ENCODE measurements at regions not wholly inside any gene's neighbourhood (a gene's known extent, or its start where the extent isn't known, plus 50 kb on each side); places are given as distances from the start of the nearest gene placed in this dataset.

- TF ChIP-seq TAF1 (IDR thresholded peaks at IDR 0.05; ENCODE audit: borderline replicate concordance, insufficient read depth, low read length) (no peak), POLR2AphosphoS5 (IDR thresholded peaks at IDR 0.05; ENCODE audit: low read depth, low read length) (no peak), FOXP2 (optimal IDR thresholded peaks at IDR 0.05; ENCODE audit: borderline replicate concordance, extremely low read depth, extremely low read length, insufficient read depth) (no peak), SIN3A (IDR thresholded peaks at IDR 0.05; ENCODE audit: borderline replicate concordance, insufficient read depth, low read length) (no peak)
- TF ChIP-seq, protein P1, sequence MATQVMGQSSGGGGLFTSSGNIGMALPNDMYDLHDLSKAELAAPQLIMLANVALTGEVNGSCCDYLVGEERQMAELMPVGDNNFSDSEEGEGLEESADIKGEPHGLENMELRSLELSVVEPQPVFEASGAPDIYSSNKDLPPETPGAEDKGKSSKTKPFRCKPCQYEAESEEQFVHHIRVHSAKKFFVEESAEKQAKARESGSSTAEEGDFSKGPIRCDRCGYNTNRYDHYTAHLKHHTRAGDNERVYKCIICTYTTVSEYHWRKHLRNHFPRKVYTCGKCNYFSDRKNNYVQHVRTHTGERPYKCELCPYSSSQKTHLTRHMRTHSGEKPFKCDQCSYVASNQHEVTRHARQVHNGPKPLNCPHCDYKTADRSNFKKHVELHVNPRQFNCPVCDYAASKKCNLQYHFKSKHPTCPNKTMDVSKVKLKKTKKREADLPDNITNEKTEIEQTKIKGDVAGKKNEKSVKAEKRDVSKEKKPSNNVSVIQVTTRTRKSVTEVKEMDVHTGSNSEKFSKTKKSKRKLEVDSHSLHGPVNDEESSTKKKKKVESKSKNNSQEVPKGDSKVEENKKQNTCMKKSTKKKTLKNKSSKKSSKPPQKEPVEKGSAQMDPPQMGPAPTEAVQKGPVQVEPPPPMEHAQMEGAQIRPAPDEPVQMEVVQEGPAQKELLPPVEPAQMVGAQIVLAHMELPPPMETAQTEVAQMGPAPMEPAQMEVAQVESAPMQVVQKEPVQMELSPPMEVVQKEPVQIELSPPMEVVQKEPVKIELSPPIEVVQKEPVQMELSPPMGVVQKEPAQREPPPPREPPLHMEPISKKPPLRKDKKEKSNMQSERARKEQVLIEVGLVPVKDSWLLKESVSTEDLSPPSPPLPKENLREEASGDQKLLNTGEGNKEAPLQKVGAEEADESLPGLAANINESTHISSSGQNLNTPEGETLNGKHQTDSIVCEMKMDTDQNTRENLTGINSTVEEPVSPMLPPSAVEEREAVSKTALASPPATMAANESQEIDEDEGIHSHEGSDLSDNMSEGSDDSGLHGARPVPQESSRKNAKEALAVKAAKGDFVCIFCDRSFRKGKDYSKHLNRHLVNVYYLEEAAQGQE (IDR thresholded peaks at IDR 0.05; ENCODE audit: insufficient read depth in 1 of 2, low read depth in 2 of 2, low read length in 2 of 2): no peak
Observed at GRCh38 chr13:100890645-100891044, 216.1 kb upstream of the TMTC4 start.

DNA sequence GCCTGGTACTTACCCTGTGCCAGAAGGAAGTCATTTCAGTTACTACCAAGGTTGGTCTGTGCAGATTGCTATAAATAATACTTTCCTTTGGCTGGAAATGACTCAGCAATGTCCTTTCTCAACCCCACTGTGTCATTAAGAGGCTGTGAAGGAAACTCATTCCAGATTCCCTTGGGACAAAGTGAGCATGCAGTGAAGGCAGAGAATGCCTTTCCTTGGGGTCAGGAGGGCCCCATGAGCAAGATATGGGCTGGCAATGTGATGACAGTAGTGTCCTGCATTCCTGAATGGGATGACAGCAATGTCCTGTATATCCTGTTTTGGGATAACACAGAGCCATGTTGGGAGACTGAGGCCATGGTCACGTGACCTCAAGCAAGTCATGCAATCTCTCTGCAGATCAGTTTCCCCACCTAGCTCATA is 213.1 kb upstream of the TMTC4 start:
- no peak for TF ChIP-seq POLR2AphosphoS5 (IDR thresholded peaks at IDR 0.05; ENCODE audit: low read depth, low read length)
- no peak for TF ChIP-seq TAF1 (IDR thresholded peaks at IDR 0.05; ENCODE audit: borderline replicate concordance, insufficient read depth, low read length)
- TF ChIP-seq FOXP2 (optimal IDR thresholded peaks at IDR 0.05; ENCODE audit: borderline replicate concordance, extremely low read depth, extremely low read length, insufficient read depth): no peak
- TF ChIP-seq, protein P1 (IDR thresholded peaks at IDR 0.05; ENCODE audit: insufficient read depth in 1 of 2, low read depth in 2 of 2, low read length in 2 of 2): no peak
- TF ChIP-seq SIN3A (IDR thresholded peaks at IDR 0.05; ENCODE audit: borderline replicate concordance, insufficient read depth, low read length): no peak

DNA sequence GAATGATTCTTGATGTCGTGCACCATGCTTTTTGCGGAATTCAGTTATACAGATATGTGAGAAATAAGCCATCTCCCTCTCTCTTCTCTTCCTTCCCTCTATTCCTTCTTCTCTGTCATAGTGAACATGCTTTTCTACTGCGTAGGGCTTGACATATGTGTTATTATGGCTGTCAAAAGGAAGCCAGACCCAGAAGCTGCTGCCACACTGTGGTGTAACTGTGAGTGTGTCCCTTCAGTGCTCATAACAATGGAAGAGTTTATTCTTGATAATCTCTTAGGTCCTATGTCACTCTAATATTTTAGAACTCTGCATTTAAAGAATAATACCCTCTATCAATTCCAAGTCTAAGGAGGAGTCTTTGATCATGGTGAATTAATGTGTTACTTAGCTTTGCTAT is 208.9 kb upstream of the TMTC4 start:
- TF ChIP-seq FOXP2 (optimal IDR thresholded peaks at IDR 0.05; ENCODE audit: borderline replicate concordance, extremely low read depth, extremely low read length, insufficient read depth) (no peak), TAF1 (IDR thresholded peaks at IDR 0.05; ENCODE audit: borderline replicate concordance, insufficient read depth, low read length) (no peak), SIN3A (IDR thresholded peaks at IDR 0.05; ENCODE audit: borderline replicate concordance, insufficient read depth, low read length) (no peak), POLR2AphosphoS5 (IDR thresholded peaks at IDR 0.05; ENCODE audit: low read depth, low read length) (no peak)
- TF ChIP-seq, protein P1 (IDR thresholded peaks at IDR 0.05; ENCODE audit: insufficient read depth in 1 of 2, low read depth in 2 of 2, low read length in 2 of 2): no peak

- no peak for TF ChIP-seq SIN3A (IDR thresholded peaks at IDR 0.05; ENCODE audit: borderline replicate concordance, insufficient read depth, low read length)
Observed at GRCh38 chr13:100881291-100881864, 206.8 kb upstream of the TMTC4 start.

- TF ChIP-seq POLR2AphosphoS5 (IDR thresholded peaks at IDR 0.05; ENCODE audit: low read depth, low read length): no peak
Observed at GRCh38 chr13:100880166-100880565, 205.6 kb upstream of the TMTC4 start.

DNA sequence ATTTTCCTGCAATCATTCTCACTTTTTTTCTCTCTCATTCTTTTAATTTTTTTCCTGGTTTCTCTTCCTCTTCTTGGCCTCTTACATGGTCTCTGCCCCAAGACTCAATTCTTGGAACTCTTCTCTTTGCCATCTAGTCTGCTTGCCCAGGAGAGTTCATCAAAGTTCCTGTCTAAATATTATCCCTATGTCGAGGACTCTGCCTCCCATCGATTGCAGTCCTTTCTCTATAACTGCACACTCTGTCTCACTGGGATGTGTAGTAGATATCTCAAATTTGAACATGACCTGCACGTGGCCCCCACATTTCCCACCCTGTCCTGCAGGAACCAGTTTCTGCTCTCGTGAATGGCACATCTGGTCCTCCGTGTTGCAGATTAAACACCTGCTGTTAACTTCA is 204.7 kb upstream of the TMTC4 start:
- TF ChIP-seq TAF1 (IDR thresholded peaks at IDR 0.05; ENCODE audit: borderline replicate concordance, insufficient read depth, low read length) (no peak), SIN3A (IDR thresholded peaks at IDR 0.05; ENCODE audit: borderline replicate concordance, insufficient read depth, low read length) (no peak), POLR2AphosphoS5 (IDR thresholded peaks at IDR 0.05; ENCODE audit: low read depth, low read length) (no peak), FOXP2 (optimal IDR thresholded peaks at IDR 0.05; ENCODE audit: borderline replicate concordance, extremely low read depth, extremely low read length, insufficient read depth) (no peak)
- TF ChIP-seq, protein P1 (IDR thresholded peaks at IDR 0.05; ENCODE audit: insufficient read depth in 1 of 2, low read depth in 2 of 2, low read length in 2 of 2): no peak

Data from PFSK-1 (cell line).